ENCODE measurements at regions not wholly inside any gene's neighbourhood (a gene's known extent, or its start where the extent isn't known, plus 50 kb on each side); places are given as distances from the start of the nearest gene placed in this dataset.

DNA sequence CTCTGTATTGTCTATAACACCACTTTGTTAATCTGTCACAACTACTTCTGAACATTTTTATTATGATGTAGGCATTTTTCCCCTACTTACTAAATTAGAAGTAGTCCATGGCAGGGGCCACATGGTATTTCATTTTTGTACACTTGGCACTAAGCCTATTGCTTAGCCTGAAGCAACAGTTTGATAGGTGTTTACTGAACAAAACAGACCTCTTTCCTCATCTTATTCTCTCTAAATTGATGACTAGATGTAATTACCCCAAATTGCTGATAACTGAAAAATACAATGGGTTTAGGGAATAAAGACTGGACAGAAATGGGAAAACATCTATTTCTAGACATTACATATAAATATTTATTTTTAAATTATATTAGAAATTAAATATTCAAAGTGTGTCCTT, 633.8 kb downstream of the SLCO4C1 start:
- TF ChIP-seq, protein P1, sequence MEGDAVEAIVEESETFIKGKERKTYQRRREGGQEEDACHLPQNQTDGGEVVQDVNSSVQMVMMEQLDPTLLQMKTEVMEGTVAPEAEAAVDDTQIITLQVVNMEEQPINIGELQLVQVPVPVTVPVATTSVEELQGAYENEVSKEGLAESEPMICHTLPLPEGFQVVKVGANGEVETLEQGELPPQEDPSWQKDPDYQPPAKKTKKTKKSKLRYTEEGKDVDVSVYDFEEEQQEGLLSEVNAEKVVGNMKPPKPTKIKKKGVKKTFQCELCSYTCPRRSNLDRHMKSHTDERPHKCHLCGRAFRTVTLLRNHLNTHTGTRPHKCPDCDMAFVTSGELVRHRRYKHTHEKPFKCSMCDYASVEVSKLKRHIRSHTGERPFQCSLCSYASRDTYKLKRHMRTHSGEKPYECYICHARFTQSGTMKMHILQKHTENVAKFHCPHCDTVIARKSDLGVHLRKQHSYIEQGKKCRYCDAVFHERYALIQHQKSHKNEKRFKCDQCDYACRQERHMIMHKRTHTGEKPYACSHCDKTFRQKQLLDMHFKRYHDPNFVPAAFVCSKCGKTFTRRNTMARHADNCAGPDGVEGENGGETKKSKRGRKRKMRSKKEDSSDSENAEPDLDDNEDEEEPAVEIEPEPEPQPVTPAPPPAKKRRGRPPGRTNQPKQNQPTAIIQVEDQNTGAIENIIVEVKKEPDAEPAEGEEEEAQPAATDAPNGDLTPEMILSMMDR (IDR thresholded peaks at IDR 0.05) = no peak
- TF ChIP-seq EP300 (IDR thresholded peaks at IDR 0.05) = no peak
